ENCODE measurements at regions not wholly inside any gene's neighbourhood (a gene's known extent, or its start where the extent isn't known, plus 50 kb on each side); places are given as distances from the start of the nearest gene placed in this dataset.
A peak's percentile ranks its signal among the peaks of the same experiment; 100 is the strongest.

DNA sequence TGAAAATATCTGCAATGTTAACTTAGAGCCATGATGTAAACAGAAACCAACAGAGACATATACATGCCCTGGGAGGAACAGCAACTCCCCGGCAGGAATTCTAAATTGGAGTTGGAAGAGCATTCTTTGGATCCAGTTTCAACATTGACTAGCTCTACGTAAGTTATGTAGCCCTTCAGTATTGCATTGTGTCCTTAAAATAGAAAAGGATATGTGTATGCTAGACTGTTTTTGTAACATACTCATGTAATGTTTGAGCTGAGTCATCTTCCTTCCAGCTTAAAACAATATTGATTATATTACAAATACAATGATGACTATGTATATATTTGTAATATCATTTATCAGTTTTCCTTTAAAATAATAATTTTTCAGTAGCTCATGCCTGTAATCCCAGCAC lies 1422.2 kb upstream of the PCDH20 start:
- intact Hi-C loops (cut with DNase I, micrococcal nuclease): no loop called here
- ATAC-seq (no peak), DNase-seq (no peak)
- no peak overlapping the region for H3K4me3 ChIP-seq
- no peak for TF ChIP-seq CTCF (IDR thresholded peaks at IDR 0.05)
- no peaks in the 10 kb centered on the region for H3K4me1 ChIP-seq (ENCODE audit: low read depth)
- H3K9me3 ChIP-seq: peaks cover 19% of the 10 kb centered on the region
- no peaks in the 10 kb centered on the region for H3K36me3 ChIP-seq (ENCODE audit: low read depth)

GRCh38 chr13:62829486-62829885 lies 1413.8 kb upstream of the PCDH20 start:
- intact Hi-C loops (cut with DNase I, micrococcal nuclease): no loop called here
- H3K4me1 ChIP-seq (ENCODE audit: low read depth): no peaks in the 10 kb centered on the region
- DNase-seq: no peak

DNA sequence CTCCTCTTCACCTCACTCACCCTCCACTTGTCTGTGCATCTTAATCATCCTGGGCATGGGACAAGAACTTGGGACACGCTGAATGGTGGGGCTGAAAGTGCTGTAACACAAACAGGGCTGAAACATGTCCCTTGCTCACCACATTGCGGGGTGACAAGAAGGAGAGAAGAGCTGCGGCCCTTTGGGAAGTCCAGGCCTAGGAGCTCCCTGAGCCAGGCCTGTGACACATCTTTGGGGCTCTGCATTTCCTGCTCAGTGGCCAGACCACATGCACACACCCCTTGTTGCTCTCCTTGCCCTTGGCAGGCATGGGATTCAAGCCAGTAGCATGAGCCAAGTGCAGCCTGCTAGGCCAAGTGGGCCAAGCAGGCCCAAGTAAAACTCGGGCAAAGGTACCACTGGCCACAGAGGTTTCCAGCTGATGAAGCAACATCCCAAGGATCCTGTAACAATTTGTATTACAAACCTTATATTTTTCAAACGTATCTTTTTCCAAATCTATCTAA lies 1384.3 kb upstream of the PCDH20 start:
- Histone ChIP-seq H3K4me1 (ENCODE audit: low read depth) (no peaks in the 10 kb centered on the region), H3K4me3 (no peak overlapping the region), H3K9me3 (peaks cover 24% of the 10 kb centered on the region), H3K36me3 (ENCODE audit: low read depth) (no peaks in the 10 kb centered on the region)
- peak in 1 of 3 donors; percentile 19 for DNase-seq
- no peak for ATAC-seq
- intact Hi-C loops (cut with DNase I, micrococcal nuclease): no loop called here
- TF ChIP-seq CTCF (IDR thresholded peaks at IDR 0.05): no peak

More at GRCh38 chr13:62829486-62829885, 1413.8 kb upstream of the PCDH20 start:
- TF ChIP-seq CTCF (IDR thresholded peaks at IDR 0.05): no peak
- no peaks in the 10 kb centered on the region for H3K36me3 ChIP-seq (ENCODE audit: low read depth)
- H3K4me3 ChIP-seq: no peak overlapping the region
- H3K9me3 ChIP-seq: peaks cover 43% of the 10 kb centered on the region
- no peak for ATAC-seq

- no peaks in the 10 kb centered on the region for H3K36me3 ChIP-seq (ENCODE audit: low read depth)
- DNase-seq (no peak), ATAC-seq (no peak)
- intact Hi-C loops (cut with DNase I, micrococcal nuclease): no loop called here
- peaks cover 24% of the 10 kb centered on the region for H3K9me3 ChIP-seq
- TF ChIP-seq CTCF (IDR thresholded peaks at IDR 0.05): no peak
- no peaks in the 10 kb centered on the region for H3K4me1 ChIP-seq (ENCODE audit: low read depth)
- no peak overlapping the region for H3K4me3 ChIP-seq
These were observed 1383.4 kb upstream of the PCDH20 start for GRCh38 chr13:62799038-62799535.

GRCh38 chr13:62793850-62794249 lies 1378.2 kb upstream of the PCDH20 start:
- H3K4me1 ChIP-seq (ENCODE audit: low read depth): no peaks in the 10 kb centered on the region
- H3K9me3 ChIP-seq: peaks cover 24% of the 10 kb centered on the region
- no peak for TF ChIP-seq CTCF (IDR thresholded peaks at IDR 0.05)
- DNase-seq: no peak
- intact Hi-C loops (cut with DNase I, micrococcal nuclease): no loop called here
- H3K36me3 ChIP-seq (ENCODE audit: low read depth): no peaks in the 10 kb centered on the region
- no peak for ATAC-seq
- no peak overlapping the region for H3K4me3 ChIP-seq

- no peaks in the 10 kb centered on the region for H3K4me1 ChIP-seq (ENCODE audit: low read depth)
- no peak for TF ChIP-seq CTCF (IDR thresholded peaks at IDR 0.05)
- H3K9me3 ChIP-seq: peaks cover 18% of the 10 kb centered on the region
- intact Hi-C loops (cut with DNase I, micrococcal nuclease): no loop called here
- no peak for DNase-seq
- H3K36me3 ChIP-seq (ENCODE audit: low read depth): no peaks in the 10 kb centered on the region
- no peak for ATAC-seq
- no peak overlapping the region for H3K4me3 ChIP-seq
These were observed 1366.2 kb upstream of the PCDH20 start for GRCh38 chr13:62781866-62782265.

Measured in mucosa of descending colon (tissue), 3 donors.